Iris pigment epithelial cell (primary cell): ENCODE measurements at regions not wholly inside any gene's neighbourhood (a gene's known extent, or its start where the extent isn't known, plus 50 kb on each side); places are given as distances from the start of the nearest gene placed in this dataset.
"Not testable (repeated sequence)": the region's sequence is repeated elsewhere in the genome, so short reads cannot be mapped to it uniquely, and the experiment has no call there.

Source experiments
- DNase-seq: peaks from one replicate; pipeline ENCODE4 v3.0.0-alpha.2; 2011; ENCODE audit warnings: low read depth

GRCh38 chr13:61215116-61215515, 200.5 kb downstream of the PCDH20 start:
- DNase-seq, result no peak

GRCh38 chr13:61214551-61214950, 201.1 kb downstream of the PCDH20 start:
- DNase-seq, result no peak

- DNase-seq, result not testable (repeated sequence)
These were observed 209.8 kb downstream of the PCDH20 start for GRCh38 chr13:61205898-61206297.

- no peak for DNase-seq
These were observed 211.6 kb downstream of the PCDH20 start for GRCh38 chr13:61204025-61204424.

- DNase-seq, result no peak
These were observed 213.6 kb downstream of the PCDH20 start for GRCh38 chr13:61202042-61202441.

GRCh38 chr13:61192826-61193225, 222.8 kb downstream of the PCDH20 start:
- no peak for DNase-seq

- no peak for DNase-seq
These were observed 227.6 kb downstream of the PCDH20 start for GRCh38 chr13:61188057-61188456.

- DNase-seq, result no peak
These were observed 228.2 kb downstream of the PCDH20 start for GRCh38 chr13:61187471-61187870.

GRCh38 chr13:61183670-61184069, 232.0 kb downstream of the PCDH20 start:
- DNase-seq, result no peak

- no peak for DNase-seq
These were observed 235.4 kb downstream of the PCDH20 start for GRCh38 chr13:61180234-61180633.

GRCh38 chr13:61179741-61180140, 235.9 kb downstream of the PCDH20 start:
- DNase-seq, result no peak

- DNase-seq, result no peak
These were observed 244.8 kb downstream of the PCDH20 start for GRCh38 chr13:61170856-61171255.

- DNase-seq, result no peak
These were observed 253.0 kb downstream of the PCDH20 start for GRCh38 chr13:61162636-61163035.

GRCh38 chr13:61162106-61162505, 253.5 kb downstream of the PCDH20 start:
- DNase-seq, result no peak

- no peak for DNase-seq
These were observed 258.9 kb downstream of the PCDH20 start for GRCh38 chr13:61156753-61157152.

GRCh38 chr13:61151062-61151461, 264.6 kb downstream of the PCDH20 start:
- no peak for DNase-seq

- DNase-seq, result no peak
These were observed 266.3 kb downstream of the PCDH20 start for GRCh38 chr13:61149331-61149730.

GRCh38 chr13:61148691-61149315, 266.8 kb downstream of the PCDH20 start:
- DNase-seq, result no peak

GRCh38 chr13:61148211-61148610, 267.4 kb downstream of the PCDH20 start:
- no peak for DNase-seq

- no peak for DNase-seq
These were observed 269.1 kb downstream of the PCDH20 start for GRCh38 chr13:61146571-61146970.

- DNase-seq, result no peak
These were observed 269.5 kb downstream of the PCDH20 start for GRCh38 chr13:61146158-61146557.

GRCh38 chr13:61144834-61145593, 270.6 kb downstream of the PCDH20 start:
- no peak for DNase-seq

- no peak for DNase-seq
These were observed 271.3 kb downstream of the PCDH20 start for GRCh38 chr13:61144301-61144700.

GRCh38 chr13:61142506-61142905, 273.1 kb downstream of the PCDH20 start:
- DNase-seq, result no peak
